ENCODE measurements at regions not wholly inside any gene's neighbourhood (a gene's known extent, or its start where the extent isn't known, plus 50 kb on each side); places are given as distances from the start of the nearest gene placed in this dataset.

- H3K4me1 ChIP-seq (ENCODE audit: control insufficient read depth in 1 of 2, insufficient read depth in 2 of 2, low read depth in 1 of 2, low read length in 1 of 2) = no peaks in the 10 kb centered on the region
- H3K27me3 ChIP-seq (ENCODE audit: insufficient read depth) = 0 out of 2 replicates have a peak, but pooled peaks cover 9% of the 10 kb centered on the region
- H3K9me3 ChIP-seq = no peaks in the 10 kb centered on the region
- ChIA-PET POLR2A (no interaction called here), CTCF (no interaction called here)
- no peak overlapping the region for H2AFZ ChIP-seq (ENCODE audit: low read depth)
- H3K79me2 ChIP-seq (ENCODE audit: insufficient read depth) = no peaks in the 10 kb centered on the region
- H3K4me3 ChIP-seq (ENCODE audit: low read depth in 2 of 2, low read length in 1 of 2) = no peak overlapping the region
- H3F3A ChIP-seq (replicated peaks; ENCODE audit: insufficient read depth) = no peaks in the 10 kb centered on the region
- no peak for DNase-seq
- no peaks in the 10 kb centered on the region for H3K9me2 ChIP-seq
- H4K20me1 ChIP-seq (ENCODE audit: insufficient read depth) = no peaks in the 10 kb centered on the region
- H3K36me3 ChIP-seq (replicated peaks in 1 of 2; ENCODE audit: control insufficient read depth in 1 of 2, insufficient read depth in 2 of 2, low read length in 1 of 2) = no peaks in the 10 kb centered on the region
- no peak for TF ChIP-seq CHD2 (IDR thresholded peaks at IDR 0.05; ENCODE audit: low read length, partially characterized antibody)
- no peak for TF ChIP-seq TEAD4 (IDR thresholded peaks at IDR 0.05; ENCODE audit: borderline replicate concordance, insufficient read depth)
- no peak for TF ChIP-seq RFX5 (IDR thresholded peaks at IDR 0.05; ENCODE audit: low read length)
- TF ChIP-seq EP300 (IDR thresholded peaks at IDR 0.05; ENCODE audit: borderline replicate concordance in 1 of 2, low read depth in 1 of 2, low read length in 1 of 2) = no peak
- TF ChIP-seq MXI1 (IDR thresholded peaks at IDR 0.05; ENCODE audit: low read depth, low read length) = no peak
- no peak for TF ChIP-seq MEF2A (IDR thresholded peaks at IDR 0.05; ENCODE audit: borderline replicate concordance, low read depth)
- no peak for TF ChIP-seq REST (IDR thresholded peaks at IDR 0.05; ENCODE audit: low read depth, low read length)
- H3K4me2 ChIP-seq = no peak overlapping the region
- H3K27ac ChIP-seq (ENCODE audit: low read depth in 2 of 2, low read length in 1 of 2) = no peak overlapping the region
- H3K9ac ChIP-seq = no peak overlapping the region
Measured at GRCh38 chr12:63020269-63020668, 85.3 kb upstream of the PPM1H start.

GRCh38 chr12:63018273-63018672 lies 83.3 kb upstream of the PPM1H start:
- H3F3A ChIP-seq (replicated peaks; ENCODE audit: insufficient read depth) = no peaks in the 10 kb centered on the region
- POLR2A ChIA-PET = no interaction called here
- no peak for DNase-seq
- no peak overlapping the region for H3K4me3 ChIP-seq (ENCODE audit: low read depth in 2 of 2, low read length in 1 of 2)
- H3K79me2 ChIP-seq (ENCODE audit: insufficient read depth) = no peaks in the 10 kb centered on the region
- CTCF ChIA-PET = no interaction called here
- no peaks in the 10 kb centered on the region for H3K4me1 ChIP-seq (ENCODE audit: control insufficient read depth in 1 of 2, insufficient read depth in 2 of 2, low read depth in 1 of 2, low read length in 1 of 2)
- H3K9ac ChIP-seq = no peak overlapping the region
- no peak overlapping the region for H2AFZ ChIP-seq (ENCODE audit: low read depth)
- no peaks in the 10 kb centered on the region for H4K20me1 ChIP-seq (ENCODE audit: insufficient read depth)
- 0 out of 2 replicates have a peak, but pooled peaks cover 8% of the 10 kb centered on the region for H3K27me3 ChIP-seq (ENCODE audit: insufficient read depth)
- H3K27ac ChIP-seq (ENCODE audit: low read depth in 2 of 2, low read length in 1 of 2) = no peak overlapping the region
- no peak overlapping the region; the same call in 1 of the 2 replicates for H3K4me2 ChIP-seq
- no peaks in the 10 kb centered on the region for H3K9me3 ChIP-seq
- WGBS (ENCODE audit: low lambda C conversion rate) = under 1% methylated on average over 4 of the region's 4 CpGs
- TF ChIP-seq MXI1 (IDR thresholded peaks at IDR 0.05; ENCODE audit: low read depth, low read length) = no peak
- no peak for TF ChIP-seq RXRA (IDR thresholded peaks at IDR 0.05; ENCODE audit: borderline replicate concordance, low read depth)
- H3K9me2 ChIP-seq = no peaks in the 10 kb centered on the region
- no peaks in the 10 kb centered on the region for H3K36me3 ChIP-seq (replicated peaks in 1 of 2; ENCODE audit: control insufficient read depth in 1 of 2, insufficient read depth in 2 of 2, low read length in 1 of 2)

- Histone ChIP-seq H3F3A (replicated peaks; ENCODE audit: insufficient read depth) (no peaks in the 10 kb centered on the region), H3K4me1 (ENCODE audit: control insufficient read depth in 1 of 2, insufficient read depth in 2 of 2, low read depth in 1 of 2, low read length in 1 of 2) (no peaks in the 10 kb centered on the region), H3K9me2 (no peaks in the 10 kb centered on the region), H3K9ac (no peak overlapping the region), H3K27ac (ENCODE audit: low read depth in 2 of 2, low read length in 1 of 2) (no peak overlapping the region), H3K36me3 (replicated peaks in 1 of 2; ENCODE audit: control insufficient read depth in 1 of 2, insufficient read depth in 2 of 2, low read length in 1 of 2) (no peaks in the 10 kb centered on the region), H3K79me2 (ENCODE audit: insufficient read depth) (no peaks in the 10 kb centered on the region), H2AFZ (ENCODE audit: low read depth) (no peak overlapping the region), H4K20me1 (ENCODE audit: insufficient read depth) (no peaks in the 10 kb centered on the region), H3K27me3 (ENCODE audit: insufficient read depth) (0 out of 2 replicates have a peak, but pooled peaks cover under 1% of the 10 kb centered on the region), H3K4me2 (no peak overlapping the region), H3K4me3 (ENCODE audit: low read depth in 2 of 2, low read length in 1 of 2) (no peak overlapping the region), H3K9me3 (no peaks in the 10 kb centered on the region)
- ChIA-PET POLR2A (no interaction called here), CTCF (no interaction called here)
- no peak for TF ChIP-seq FOXJ3 (CRISPR knock-in tag; IDR thresholded peaks at IDR 0.05)
- no peak for TF ChIP-seq NFIC (IDR thresholded peaks at IDR 0.05; ENCODE audit: borderline replicate concordance)
- TF ChIP-seq, protein P1, sequence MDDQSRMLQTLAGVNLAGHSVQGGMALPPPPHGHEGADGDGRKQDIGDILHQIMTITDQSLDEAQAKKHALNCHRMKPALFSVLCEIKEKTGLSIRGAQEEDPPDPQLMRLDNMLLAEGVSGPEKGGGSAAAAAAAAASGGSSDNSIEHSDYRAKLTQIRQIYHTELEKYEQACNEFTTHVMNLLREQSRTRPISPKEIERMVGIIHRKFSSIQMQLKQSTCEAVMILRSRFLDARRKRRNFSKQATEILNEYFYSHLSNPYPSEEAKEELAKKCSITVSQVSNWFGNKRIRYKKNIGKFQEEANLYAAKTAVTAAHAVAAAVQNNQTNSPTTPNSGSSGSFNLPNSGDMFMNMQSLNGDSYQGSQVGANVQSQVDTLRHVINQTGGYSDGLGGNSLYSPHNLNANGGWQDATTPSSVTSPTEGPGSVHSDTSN (IDR thresholded peaks at IDR 0.05) = no peak
- no peak for TF ChIP-seq MEF2A (IDR thresholded peaks at IDR 0.05; ENCODE audit: borderline replicate concordance, low read depth)
- TF ChIP-seq, protein P2, sequence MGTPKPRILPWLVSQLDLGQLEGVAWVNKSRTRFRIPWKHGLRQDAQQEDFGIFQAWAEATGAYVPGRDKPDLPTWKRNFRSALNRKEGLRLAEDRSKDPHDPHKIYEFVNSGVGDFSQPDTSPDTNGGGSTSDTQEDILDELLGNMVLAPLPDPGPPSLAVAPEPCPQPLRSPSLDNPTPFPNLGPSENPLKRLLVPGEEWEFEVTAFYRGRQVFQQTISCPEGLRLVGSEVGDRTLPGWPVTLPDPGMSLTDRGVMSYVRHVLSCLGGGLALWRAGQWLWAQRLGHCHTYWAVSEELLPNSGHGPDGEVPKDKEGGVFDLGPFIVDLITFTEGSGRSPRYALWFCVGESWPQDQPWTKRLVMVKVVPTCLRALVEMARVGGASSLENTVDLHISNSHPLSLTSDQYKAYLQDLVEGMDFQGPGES (IDR thresholded peaks at IDR 0.05; ENCODE audit: low read depth, low read length) = no peak
- TF ChIP-seq JUND (IDR thresholded peaks at IDR 0.05) = no peak
- TF ChIP-seq SMC3 (IDR thresholded peaks at IDR 0.05; ENCODE audit: low read depth, low read length) = no peak
- no peak for TF ChIP-seq TCF12 (IDR thresholded peaks at IDR 0.05)
- no peak for DNase-seq
- WGBS (ENCODE audit: low lambda C conversion rate) = 5% methylated on average over 3 of the region's 3 CpGs
Measured at GRCh38 chr12:63013302-63013701, 78.4 kb upstream of the PPM1H start.

Measured in SK-N-SH (cell line).